HK-2 (cell line): ENCODE measurements at regions not wholly inside any gene's neighbourhood (a gene's known extent, or its start where the extent isn't known, plus 50 kb on each side); places are given as distances from the start of the nearest gene placed in this dataset.

ENCODE experiments used
- DNase-seq: peaks from one replicate; pipeline ENCODE4 v3.0.0-alpha.2; 2018; ENCODE audit not compliant: unreplicated experiment

DNA sequence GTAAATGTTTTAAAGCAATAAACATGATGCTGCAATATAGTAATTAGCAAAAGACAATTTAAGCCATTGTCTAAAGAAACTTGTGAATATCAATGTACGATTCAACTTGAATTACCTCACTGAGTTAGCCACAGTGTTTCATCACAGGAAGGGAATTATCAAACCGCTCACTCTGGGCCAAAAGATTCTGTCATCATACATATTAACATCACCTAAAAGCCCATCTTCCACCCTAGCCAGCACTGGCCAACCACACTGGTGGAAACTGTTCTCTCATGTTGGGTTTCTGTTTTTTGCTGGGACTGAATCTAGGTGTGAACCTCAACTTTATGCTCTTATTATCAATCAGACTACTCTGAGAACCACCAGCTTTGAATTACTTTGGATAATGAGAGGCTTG, 497.7 kb upstream of the THBS1 start:
- no peak for DNase-seq

GRCh38 chr15:39084674-39085530, 496.0 kb upstream of the THBS1 start:
- DNase-seq = no peak

- DNase-seq = no peak
Measured at GRCh38 chr15:39086641-39087040, 494.2 kb upstream of the THBS1 start.

DNA sequence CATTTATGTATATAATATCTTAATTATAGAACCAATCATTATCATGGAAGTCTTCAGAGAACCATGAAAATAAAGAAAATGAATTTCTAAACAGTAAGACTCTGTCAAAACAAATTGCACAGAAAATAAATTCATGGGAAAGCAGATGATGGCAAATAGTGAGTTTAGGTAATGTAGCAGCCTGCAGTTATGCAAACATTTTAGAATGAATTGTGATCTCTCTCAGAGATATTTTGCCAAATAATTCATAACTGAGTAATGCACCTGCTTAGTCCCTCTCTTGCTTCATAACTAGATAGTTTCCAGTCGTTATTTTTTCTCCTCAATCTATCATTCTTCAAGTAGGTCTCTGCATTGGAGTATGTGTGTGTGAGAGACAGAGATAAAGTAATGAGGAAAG, 492.7 kb upstream of the THBS1 start:
- DNase-seq = no peak

GRCh38 chr15:39092354-39092753, 488.5 kb upstream of the THBS1 start:
- no peak for DNase-seq

- DNase-seq = no peak
Measured at GRCh38 chr15:39092761-39093160, 488.1 kb upstream of the THBS1 start.

GRCh38 chr15:39094116-39094515, 486.8 kb upstream of the THBS1 start:
- DNase-seq = no peak

- no peak for DNase-seq
Measured at GRCh38 chr15:39095218-39095879, 485.5 kb upstream of the THBS1 start.

DNA sequence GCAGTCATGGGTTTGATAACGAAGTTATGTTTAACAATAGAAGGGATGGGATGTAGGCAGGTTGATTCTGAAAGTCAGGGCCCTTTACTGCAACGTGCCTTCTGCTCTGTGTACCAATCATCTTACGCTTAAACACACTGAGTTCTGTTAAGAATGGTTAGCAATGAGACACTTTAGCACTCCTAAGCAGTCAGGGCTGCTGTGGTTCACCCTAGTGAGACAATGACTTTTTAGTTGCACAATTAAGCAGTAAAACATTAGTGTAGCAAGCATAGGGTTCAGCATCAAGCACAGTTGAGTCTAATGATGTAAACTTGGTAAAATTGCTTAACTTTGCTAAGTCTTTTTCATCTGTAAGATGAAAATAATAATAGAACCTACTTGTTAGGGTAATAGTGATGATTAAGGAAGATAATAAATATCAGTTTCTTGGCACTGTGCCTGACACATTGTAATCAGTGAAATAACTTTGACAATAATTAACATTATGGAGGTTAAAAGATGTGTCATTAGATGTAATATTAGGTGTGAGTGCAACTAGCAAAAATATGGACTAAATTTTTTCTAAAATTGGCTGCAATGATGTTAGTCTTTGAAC, 484.2 kb upstream of the THBS1 start:
- DNase-seq = no peak

GRCh38 chr15:39099524-39099923, 481.4 kb upstream of the THBS1 start:
- no peak for DNase-seq

- no peak for DNase-seq
Measured at GRCh38 chr15:39100106-39100660, 480.7 kb upstream of the THBS1 start.

- no peak for DNase-seq
Measured at GRCh38 chr15:39102431-39102830, 478.4 kb upstream of the THBS1 start.

- DNase-seq = no peak
Measured at GRCh38 chr15:39106950-39107349, 473.9 kb upstream of the THBS1 start.

- DNase-seq = no peak
Measured at GRCh38 chr15:39108021-39108420, 472.9 kb upstream of the THBS1 start.

- no peak for DNase-seq
Measured at GRCh38 chr15:39110336-39110735, 470.5 kb upstream of the THBS1 start.

DNA sequence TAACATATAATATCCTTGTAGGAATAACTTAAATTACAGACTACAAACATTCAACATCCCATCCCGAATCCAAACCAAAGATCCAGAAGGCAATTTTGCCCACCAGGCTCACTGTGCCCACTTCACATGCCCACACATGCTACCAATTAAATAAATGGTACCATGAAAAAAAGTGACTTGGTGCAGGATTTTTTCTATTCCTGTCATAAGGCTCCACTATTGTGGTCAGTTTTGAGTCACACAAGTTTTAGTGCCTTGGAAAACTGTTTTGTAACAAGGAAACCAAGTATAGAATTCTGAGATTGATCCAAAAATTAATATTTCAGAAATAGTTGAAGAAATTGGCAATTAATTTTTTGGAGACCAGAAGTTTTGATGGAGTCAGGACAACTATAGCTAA, 470.1 kb upstream of the THBS1 start:
- no peak for DNase-seq

DNA sequence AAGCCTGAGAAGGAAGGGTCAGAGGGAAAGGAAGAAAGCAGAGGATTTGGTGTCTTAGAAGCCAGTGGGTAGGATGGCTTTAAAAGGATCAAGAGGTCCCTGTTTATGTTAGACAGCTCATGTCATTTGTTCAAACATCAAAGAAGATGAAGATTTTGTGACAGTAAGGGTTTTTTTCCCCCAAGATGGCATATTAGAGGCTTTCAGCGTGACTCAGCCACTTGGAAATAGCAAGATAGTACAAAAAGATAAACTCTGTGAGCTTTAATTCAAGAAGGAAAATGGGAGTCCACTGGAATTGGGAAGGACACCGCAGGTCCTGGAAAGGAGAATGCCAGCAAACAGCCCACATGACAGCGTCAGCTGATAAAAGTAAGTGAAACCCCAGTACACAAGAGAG, 467.1 kb upstream of the THBS1 start:
- no peak for DNase-seq

DNA sequence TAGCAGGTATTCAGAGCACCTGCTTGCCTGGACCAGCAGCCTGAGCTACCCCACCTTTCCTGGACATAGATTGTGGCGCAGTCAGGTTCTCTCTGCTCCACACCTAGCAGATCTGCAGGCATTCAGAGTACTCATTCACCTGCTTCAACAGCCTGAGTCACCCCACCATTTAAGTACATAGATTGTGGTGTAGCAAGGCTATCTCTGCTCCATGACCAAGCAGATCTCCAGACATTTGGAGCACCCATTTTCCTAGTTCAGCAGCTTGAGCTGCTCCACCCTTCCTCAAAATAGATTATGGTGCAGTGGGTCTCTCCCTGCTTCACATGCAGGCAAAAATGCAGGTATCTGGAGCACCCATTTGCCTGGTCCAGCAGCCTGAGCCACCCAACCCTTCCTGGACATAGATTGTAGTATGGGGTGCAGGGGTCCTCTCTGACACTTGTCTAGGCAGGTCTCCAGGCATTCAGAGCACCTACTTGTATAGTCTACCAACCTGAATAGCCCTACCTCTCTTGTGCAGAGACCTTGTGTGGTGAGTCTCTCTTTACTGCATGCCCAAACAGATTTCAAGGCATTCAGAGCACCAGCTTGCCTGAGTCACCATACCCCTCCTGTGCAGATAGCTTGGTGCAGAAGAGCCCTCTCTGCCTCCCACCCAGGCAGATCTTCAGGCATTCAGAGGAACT, 466.0 kb upstream of the THBS1 start:
- no peak for DNase-seq

DNA sequence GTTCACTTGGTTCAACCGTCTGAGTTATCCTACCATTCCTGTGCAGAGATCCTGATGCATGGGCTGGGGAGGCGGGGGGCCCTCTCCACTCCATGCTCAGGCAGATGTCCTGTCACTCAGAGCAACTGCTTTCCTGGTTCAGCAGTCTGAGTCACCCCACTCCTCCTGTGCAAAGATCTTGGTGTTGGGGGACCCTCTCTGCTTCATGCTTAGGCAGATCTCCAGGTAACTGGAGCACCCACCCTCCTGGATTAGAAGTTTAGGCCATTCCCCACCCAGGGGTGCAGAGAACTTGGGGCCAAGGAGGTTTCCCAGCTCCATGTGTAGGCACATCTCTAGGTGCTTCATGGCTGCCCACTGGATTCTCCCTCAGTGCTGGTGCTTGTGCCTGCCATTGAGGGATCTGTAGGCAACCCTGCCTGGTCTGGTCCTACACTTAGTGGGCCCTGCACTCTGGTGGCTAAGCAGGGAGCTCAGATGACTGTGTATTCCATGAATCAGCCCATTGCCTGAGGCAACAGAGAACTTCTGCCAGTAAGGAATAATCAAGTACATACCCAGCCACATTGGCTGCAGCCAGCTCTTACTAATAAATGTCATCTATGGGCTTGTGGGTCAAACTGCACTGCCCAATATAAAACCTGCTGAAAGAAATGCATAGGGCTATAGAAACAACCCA, 465.4 kb upstream of the THBS1 start:
- no peak for DNase-seq

GRCh38 chr15:39118510-39118909, 462.4 kb upstream of the THBS1 start:
- no peak for DNase-seq

GRCh38 chr15:39124155-39124552, 456.7 kb upstream of the THBS1 start:
- DNase-seq = no peak
